Calu3 (cell line): ENCODE measurements at regions not wholly inside any gene's neighbourhood (a gene's known extent, or its start where the extent isn't known, plus 50 kb on each side); places are given as distances from the start of the nearest gene placed in this dataset.

ENCODE experiments used
- BruUV-seq: library from RNA; stranded (reverse); fragments of 400-500 nt; replicated peaks from 2 replicates; lab custom pipeline; 2021; lab: Mats Ljungman, UMichigan
- CTCF ChIA-PET: fragments of 300-600 bp; sonication (Branson Sonifier 250); formaldehyde crosslinking; loops from one replicate; lab custom pipeline; 2022; ENCODE audit warnings: antibody characterized with exemption; lab: Charles Lee
- DNase-seq: peaks from one replicate; pipeline ENCODE4 v3.0.0; 2022
- H3K27ac Mint-ChIP-seq: one replicate; pipeline ENCODE4 v1.8.0; 2022; ENCODE audit warnings: mixed read lengths; ENCODE audit not compliant: unreplicated experiment
- H3K27me3 Mint-ChIP-seq: one replicate; pipeline ENCODE4 v1.8.0; 2022; ENCODE audit warnings: mixed read lengths; ENCODE audit not compliant: unreplicated experiment
- H3K36me3 Mint-ChIP-seq: one replicate; pipeline ENCODE4 v1.8.0; 2022; ENCODE audit warnings: mild to moderate bottlenecking, moderate library complexity, mixed read lengths; ENCODE audit not compliant: insufficient read depth, unreplicated experiment
- H3K4me1 Mint-ChIP-seq: one replicate; pipeline ENCODE4 v1.8.0; 2022; ENCODE audit warnings: mild to moderate bottlenecking, low read depth, mixed read lengths; ENCODE audit not compliant: unreplicated experiment
- H3K4me3 Mint-ChIP-seq: one replicate; pipeline ENCODE4 v1.8.0; 2022; ENCODE audit warnings: mild to moderate bottlenecking, low read depth, moderate library complexity, mixed read lengths; ENCODE audit not compliant: unreplicated experiment
- H3K9me3 Mint-ChIP-seq: one replicate; pipeline ENCODE4 v1.8.0; 2022; ENCODE audit warnings: low read depth, mixed read lengths; ENCODE audit not compliant: unreplicated experiment
- CTCF ChIP-seq: fragments of 200-600 bp; IDR thresholded peaks from one replicate; pipeline ENCODE4 v1.8.0; 2022; ENCODE audit warnings: antibody characterized with exemption; ENCODE audit not compliant: unreplicated experiment
- intact Hi-C: fragments of 100-400 bp; cut with micrococcal nuclease; formaldehyde crosslinking; loops from one replicate; pipeline ENCODE4 v1.10.0; 2022; ENCODE audit not compliant: unreplicated experiment

GRCh38 chr9:120152295-120152694, 427.7 kb downstream of the CDK5RAP2 start:
- TF ChIP-seq CTCF: no peak
- DNase-seq: no peak
- CTCF ChIA-PET: no interaction called here
- Mint-ChIP-seq H3K4me3 (no peak overlapping the region), H3K36me3 (no peaks in the 10 kb centered on the region), H3K9me3 (no peaks in the 10 kb centered on the region), H3K27ac (no peak overlapping the region), H3K4me1 (no peaks in the 10 kb centered on the region), H3K27me3 (peaks cover 43% of the 10 kb centered on the region)
- no TSS peak for BruUV-seq
- intact Hi-C loops: no loop called here

- Mint-ChIP-seq H3K27ac (no peak overlapping the region), H3K4me3 (no peak overlapping the region), H3K27me3 (peaks cover 48% of the 10 kb centered on the region), H3K9me3 (no peaks in the 10 kb centered on the region), H3K36me3 (no peaks in the 10 kb centered on the region), H3K4me1 (no peaks in the 10 kb centered on the region)
- intact Hi-C loops: no loop called here
- DNase-seq: no peak
- CTCF ChIA-PET: no interaction called here
- TF ChIP-seq CTCF: no peak
- no TSS peak for BruUV-seq
These were observed 428.2 kb downstream of the CDK5RAP2 start for GRCh38 chr9:120151806-120152205.

GRCh38 chr9:120151149-120151548, 428.8 kb downstream of the CDK5RAP2 start:
- Mint-ChIP-seq H3K27me3 (peaks cover 49% of the 10 kb centered on the region), H3K27ac (no peak overlapping the region), H3K9me3 (no peaks in the 10 kb centered on the region), H3K4me3 (no peak overlapping the region), H3K36me3 (no peaks in the 10 kb centered on the region), H3K4me1 (no peaks in the 10 kb centered on the region)
- intact Hi-C loops: no loop called here
- CTCF ChIA-PET: no interaction called here
- no peak for TF ChIP-seq CTCF
- no peak for DNase-seq
- no TSS peak for BruUV-seq

- intact Hi-C loops: no loop called here
- Mint-ChIP-seq H3K27ac (no peak overlapping the region), H3K27me3 (no peaks in the 10 kb centered on the region), H3K4me1 (no peaks in the 10 kb centered on the region), H3K9me3 (no peaks in the 10 kb centered on the region), H3K4me3 (no peak overlapping the region), H3K36me3 (no peaks in the 10 kb centered on the region)
- CTCF ChIA-PET: no interaction called here
- no peak for TF ChIP-seq CTCF
- no TSS peak for BruUV-seq
- DNase-seq: no peak
These were observed 441.0 kb downstream of the CDK5RAP2 start for GRCh38 chr9:120138955-120139354.
